ENCODE measurements at regions not wholly inside any gene's neighbourhood (a gene's known extent, or its start where the extent isn't known, plus 50 kb on each side); places are given as distances from the start of the nearest gene placed in this dataset.

- no peak for TF ChIP-seq CTCF (IDR thresholded peaks at IDR 0.05; ENCODE audit: control extremely low read depth, extremely low read depth, low read depth, missing control alignments)
- DNase-seq (ENCODE audit: extremely low spot score), result no peak
- ChIA-PET POLR2A (no interaction called here), CTCF (interaction anchor here (1.0 to 1.6 kb wide), 2 partner anchors 9 to 17 kb away, joined by 3 to 4 read pairs; no protein-coding TSS in a partner anchor)
Measured at GRCh38 chr7:51636503-51636902, 319.9 kb upstream of the COBL start.

- POLR2A ChIA-PET, result no interaction called here
- no peak for DNase-seq (ENCODE audit: extremely low spot score)
- TF ChIP-seq CTCF (IDR thresholded peaks at IDR 0.05; ENCODE audit: control extremely low read depth, extremely low read depth, low read depth, missing control alignments), result no peak
- CTCF ChIA-PET, result interaction anchor here (1.6 kb wide), 1 partner anchor 8 kb away, joined by 4 read pairs; no protein-coding TSS in a partner anchor
Measured at GRCh38 chr7:51635775-51636174, 319.2 kb upstream of the COBL start.

GRCh38 chr7:51634538-51634937 lies 317.9 kb upstream of the COBL start:
- DNase-seq (ENCODE audit: extremely low spot score), result no peak
- CTCF ChIA-PET, result interaction anchor here (1.6 to 2.0 kb wide), 2 partner anchors 8 to 22 kb away, joined by 4 read pairs; no protein-coding TSS in a partner anchor
- POLR2A ChIA-PET, result no interaction called here
- no peak for TF ChIP-seq CTCF (IDR thresholded peaks at IDR 0.05; ENCODE audit: control extremely low read depth, extremely low read depth, low read depth, missing control alignments)

GRCh38 chr7:51634025-51634424 lies 317.4 kb upstream of the COBL start:
- ChIA-PET CTCF (interaction anchor here (1.6 to 2.0 kb wide), 2 partner anchors 8 to 23 kb away, joined by 4 read pairs; no protein-coding TSS in a partner anchor), POLR2A (no interaction called here)
- DNase-seq (ENCODE audit: extremely low spot score), result no peak
- no peak for TF ChIP-seq CTCF (IDR thresholded peaks at IDR 0.05; ENCODE audit: control extremely low read depth, extremely low read depth, low read depth, missing control alignments)

- POLR2A ChIA-PET, result no interaction called here
- no peak for DNase-seq (ENCODE audit: extremely low spot score)
- CTCF ChIA-PET, result interaction anchor here (1.6 to 2.0 kb wide), 2 partner anchors 7 to 23 kb away, joined by 4 read pairs; no protein-coding TSS in a partner anchor
- TF ChIP-seq CTCF (IDR thresholded peaks at IDR 0.05; ENCODE audit: control extremely low read depth, extremely low read depth, low read depth, missing control alignments), result no peak
Measured at GRCh38 chr7:51633596-51633995, 317.0 kb upstream of the COBL start.

GRCh38 chr7:51633006-51633405 lies 316.4 kb upstream of the COBL start:
- CTCF ChIA-PET, result interaction anchor here (1.6 kb wide), 1 partner anchor 24 kb away, joined by 4 read pairs; no protein-coding TSS in a partner anchor
- POLR2A ChIA-PET, result no interaction called here

More at GRCh38 chr7:51633006-51633405, 316.4 kb upstream of the COBL start:
- DNase-seq (ENCODE audit: extremely low spot score), result no peak
- TF ChIP-seq CTCF (IDR thresholded peaks at IDR 0.05; ENCODE audit: control extremely low read depth, extremely low read depth, low read depth, missing control alignments), result no peak
